Limb (tissue), 2 donors: ENCODE measurements at regions not wholly inside any gene's neighbourhood (a gene's known extent, or its start where the extent isn't known, plus 50 kb on each side); places are given as distances from the start of the nearest gene placed in this dataset.

Experiments used
- DNase-seq, 2 donors: peaks; one replicate each; pipeline ENCODE4 v3.0.0-alpha.2; 2016; ENCODE audit errors: extremely low spot score in 2 of 2

- peak in 1 of 2 donors; percentile 17 for DNase-seq
Observed at GRCh38 chr2:38450509-38450908, 73.4 kb upstream of the ATL2 start.

- no peak for DNase-seq
Observed at GRCh38 chr2:38448692-38449410, 71.8 kb upstream of the ATL2 start.

GRCh38 chr2:38446906-38447561 lies 70.0 kb upstream of the ATL2 start:
- no peak for DNase-seq

GRCh38 chr2:38446418-38446817 lies 69.3 kb upstream of the ATL2 start:
- no peak for DNase-seq

- no peak for DNase-seq
Observed at GRCh38 chr2:38444247-38444646, 67.2 kb upstream of the ATL2 start.

GRCh38 chr2:38442643-38443541 lies 65.8 kb upstream of the ATL2 start:
- peak in 1 of 2 donors; percentile 18 for DNase-seq

GRCh38 chr2:38441346-38441745 lies 64.3 kb upstream of the ATL2 start:
- DNase-seq, result no peak

- DNase-seq, result no peak
Observed at GRCh38 chr2:38440655-38441054, 63.6 kb upstream of the ATL2 start.

GRCh38 chr2:38439863-38440262 lies 62.8 kb upstream of the ATL2 start:
- DNase-seq, result no peak

- DNase-seq, result no peak
Observed at GRCh38 chr2:38438883-38439612, 62.0 kb upstream of the ATL2 start.

GRCh38 chr2:38438133-38438882 lies 61.2 kb upstream of the ATL2 start:
- DNase-seq, result no peak

- no peak for DNase-seq
Observed at GRCh38 chr2:38436227-38436664, 59.2 kb upstream of the ATL2 start.

GRCh38 chr2:38435775-38436174 lies 58.7 kb upstream of the ATL2 start:
- no peak for DNase-seq

GRCh38 chr2:38434595-38434994 lies 57.5 kb upstream of the ATL2 start:
- DNase-seq, result no peak

GRCh38 chr2:38433607-38433975 lies 56.5 kb upstream of the ATL2 start:
- DNase-seq, result no peak

- no peak for DNase-seq
Observed at GRCh38 chr2:38432820-38433606, 55.9 kb upstream of the ATL2 start.

GRCh38 chr2:38430597-38431207 lies 53.6 kb upstream of the ATL2 start:
- no peak for DNase-seq

- no peak for DNase-seq
Observed at GRCh38 chr2:38430196-38430595, 53.1 kb upstream of the ATL2 start.

- no peak for DNase-seq
Observed at GRCh38 chr2:38427936-38428335, 50.9 kb upstream of the ATL2 start.

GRCh38 chr2:38427054-38427453 lies 50.0 kb upstream of the ATL2 start:
- DNase-seq, result no peak
